Mesenchymal stem cell (in vitro differentiated cells and primary cell): ENCODE measurements at regions not wholly inside any gene's neighbourhood (a gene's known extent, or its start where the extent isn't known, plus 50 kb on each side); places are given as distances from the start of the nearest gene placed in this dataset.

ENCODE experiments used
- DNase-seq: peaks from one replicate; pipeline ENCODE4 v3.0.0-alpha.2; 2013
- H2AFZ ChIP-seq: one replicate; pipeline ENCODE4 v1.6.1; 2013; ENCODE audit warnings: low read depth, mild to moderate bottlenecking, control low read depth, inconsistent platforms, low read length, moderate library complexity
- H2AK5ac ChIP-seq: 2 replicates; pipeline ENCODE4 v1.6.1; 2013; ENCODE audit warnings: low read length, moderate library complexity, mild to moderate bottlenecking, inconsistent platforms; ENCODE audit not compliant: severe bottlenecking
- H2BK120ac ChIP-seq: one replicate; pipeline ENCODE4 v1.6.1; 2013; ENCODE audit warnings: low read depth, mild to moderate bottlenecking, inconsistent platforms, low read length, moderate library complexity
- H2BK12ac ChIP-seq, 2 experiments: one replicate each; pipeline ENCODE4 v1.6.1; 2013; ENCODE audit warnings: inconsistent platforms in 2 of 2, low read length in 2 of 2, mild to moderate bottlenecking in 2 of 2, moderate library complexity in 2 of 2, control low read depth in 1 of 2
- H2BK15ac ChIP-seq: one replicate; pipeline ENCODE4 v1.6.1; 2013; ENCODE audit warnings: mild to moderate bottlenecking, low read depth, inconsistent platforms; ENCODE audit not compliant: poor library complexity, severe bottlenecking
- H2BK5ac ChIP-seq: 2 replicates; pipeline ENCODE4 v1.6.1; 2013; ENCODE audit warnings: low read depth, mild to moderate bottlenecking, low read length, control low read depth, inconsistent platforms; ENCODE audit not compliant: poor library complexity, severe bottlenecking
- H3K14ac ChIP-seq, 2 experiments: one replicate each; pipeline ENCODE4 v1.6.1; 2013; ENCODE audit warnings: inconsistent platforms in 2 of 2, low read length in 2 of 2, control low read depth in 1 of 2, mild to moderate bottlenecking in 1 of 2, moderate library complexity in 1 of 2
- H3K18ac ChIP-seq, 2 experiments: one replicate each; pipeline ENCODE4 v1.6.1; 2013; ENCODE audit warnings: inconsistent platforms in 2 of 2, low read length in 2 of 2, control low read depth in 1 of 2, low read depth in 1 of 2, mild to moderate bottlenecking in 1 of 2
- H3K23ac ChIP-seq, 2 experiments: one replicate each; pipeline ENCODE4 v1.6.1; 2013; ENCODE audit warnings: inconsistent platforms in 2 of 2, low read length in 2 of 2, mild to moderate bottlenecking in 2 of 2, moderate library complexity in 2 of 2, control low read depth in 1 of 2
- H3K27ac ChIP-seq: 2 replicates; pipeline ENCODE4 v1.5.1; 2013; ENCODE audit warnings: mild to moderate bottlenecking, moderate library complexity, low read length, control low read depth, inconsistent platforms; ENCODE audit not compliant: poor library complexity, severe bottlenecking
- H3K27me3 ChIP-seq, 2 experiments: 2 replicates each; pipeline versions ENCODE4 v1.6.1 to v1.7.0; 2013; ENCODE audit warnings: low read length in 2 of 2, mild to moderate bottlenecking in 2 of 2, moderate library complexity in 2 of 2, control low read depth in 1 of 2, inconsistent platforms in 1 of 2; ENCODE audit not compliant: control insufficient read depth in 1 of 2, insufficient read depth in 1 of 2
- H3K36me3 ChIP-seq, 2 experiments: 2 replicates each; pipeline versions ENCODE4 v1.6.1 to v1.7.0; 2013; ENCODE audit warnings: low read length in 2 of 2, control low read depth in 1 of 2, inconsistent platforms in 1 of 2, low read depth in 1 of 2, mild to moderate bottlenecking in 1 of 2; ENCODE audit not compliant: insufficient read depth in 2 of 2, control insufficient read depth in 1 of 2
- H3K4ac ChIP-seq, 2 experiments: one replicate each; pipeline ENCODE4 v1.6.1; 2013; ENCODE audit warnings: inconsistent platforms in 2 of 2, low read length in 2 of 2, mild to moderate bottlenecking in 2 of 2, moderate library complexity in 2 of 2, control low read depth in 1 of 2, low read depth in 1 of 2
- H3K4me1 ChIP-seq: 2 replicates; pipeline ENCODE4 v1.6.1; 2013; ENCODE audit warnings: low read depth, low read length, control low read depth; ENCODE audit not compliant: control insufficient read depth, insufficient read depth
- H3K4me2 ChIP-seq: 2 replicates; pipeline ENCODE4 v1.6.1; 2013; ENCODE audit warnings: low read length, mild to moderate bottlenecking, inconsistent platforms; ENCODE audit not compliant: poor library complexity, severe bottlenecking
- H3K4me3 ChIP-seq, 2 experiments: 2 replicates each; pipeline versions ENCODE4 v1.5.1 to v1.7.0; 2013; ENCODE audit warnings: low read length in 2 of 2, mild to moderate bottlenecking in 2 of 2, control low read depth in 1 of 2, low read depth in 1 of 2; ENCODE audit not compliant: insufficient read depth in 1 of 2
- H3K79me1 ChIP-seq: replicated peaks from 2 replicates; pipeline ENCODE4 v1.6.1; 2013; ENCODE audit warnings: mild to moderate bottlenecking, control low read depth, low read length, inconsistent platforms; ENCODE audit not compliant: poor library complexity, severe bottlenecking
- H3K9ac ChIP-seq: 2 replicates; pipeline ENCODE4 v1.7.0; 2013; ENCODE audit warnings: mild to moderate bottlenecking, low read length, moderate library complexity
- H3K9me3 ChIP-seq: 2 replicates; pipeline ENCODE4 v1.7.0; 2013; ENCODE audit warnings: mild to moderate bottlenecking, low read length; ENCODE audit not compliant: control insufficient read depth
- H4K8ac ChIP-seq: one replicate; pipeline ENCODE4 v1.6.1; 2013; ENCODE audit warnings: inconsistent platforms, mild to moderate bottlenecking, low read length, moderate library complexity
- H4K91ac ChIP-seq: one replicate; pipeline ENCODE4 v1.6.1; 2013; ENCODE audit warnings: mild to moderate bottlenecking, low read length, inconsistent platforms
- WGBS: methylation state at CpG from one replicate; pipeline ENCODE4 v1.1.7; 2013; ENCODE audit warnings: mixed read lengths; 5-methylcytosine and 5-hydroxymethylcytosine counted together

GRCh38 chr5:116939641-116940040 is 365.0 kb upstream of the SEMA6A start:
- H3K4me3 ChIP-seq = no peak overlapping the region
- H4K8ac ChIP-seq = no peak overlapping the region
- H3K27ac ChIP-seq = no peak overlapping the region
- H3K9ac ChIP-seq = no peak overlapping the region
- no peak overlapping the region for H3K23ac ChIP-seq
- no peaks in the 10 kb centered on the region for H3K4me1 ChIP-seq
- H3K4me2 ChIP-seq = no peak overlapping the region
- H3K36me3 ChIP-seq = no peaks in the 10 kb centered on the region
- no peak overlapping the region for H4K91ac ChIP-seq
- no peak overlapping the region for H2BK12ac ChIP-seq
- no peak overlapping the region for H2AK5ac ChIP-seq
- H3K18ac ChIP-seq = peak overlapping the region in 1 of 2 experiments; percentile 21
- no peak overlapping the region for H2BK5ac ChIP-seq
- DNase-seq = no peak
- no peak overlapping the region for H3K4ac ChIP-seq
- H3K14ac ChIP-seq = no peak overlapping the region
- no peak overlapping the region for H2BK15ac ChIP-seq
- no peak overlapping the region for H2AFZ ChIP-seq
- H3K79me1 ChIP-seq = no peaks in the 10 kb centered on the region
- WGBS = 47% methylated on average over 7 of the region's 7 CpGs
- H2BK120ac ChIP-seq = no peak overlapping the region
- no peaks in the 10 kb centered on the region for H3K27me3 ChIP-seq
- no peaks in the 10 kb centered on the region for H3K9me3 ChIP-seq

GRCh38 chr5:116938488-116938887 is 363.9 kb upstream of the SEMA6A start:
- no peaks in the 10 kb centered on the region for H3K27me3 ChIP-seq
- no peaks in the 10 kb centered on the region for H3K4me1 ChIP-seq
- no peak overlapping the region for H2BK12ac ChIP-seq
- H3K4me2 ChIP-seq = no peak overlapping the region
- no peak overlapping the region for H3K4me3 ChIP-seq
- H2BK15ac ChIP-seq = no peak overlapping the region
- no peak overlapping the region for H3K27ac ChIP-seq
- no peak overlapping the region for H3K14ac ChIP-seq
- no peak overlapping the region for H4K8ac ChIP-seq
- H2BK5ac ChIP-seq = no peak overlapping the region
- peak; percentile 19 for DNase-seq
- no peak overlapping the region for H3K23ac ChIP-seq
- no peak overlapping the region for H3K4ac ChIP-seq
- no peak overlapping the region for H2BK120ac ChIP-seq
- no peaks in the 10 kb centered on the region for H3K9me3 ChIP-seq
- H4K91ac ChIP-seq = no peak overlapping the region
- no peak overlapping the region for H2AK5ac ChIP-seq
- H3K18ac ChIP-seq = no peak overlapping the region
- H3K36me3 ChIP-seq = no peaks in the 10 kb centered on the region
- no peaks in the 10 kb centered on the region for H3K79me1 ChIP-seq
- WGBS = 0% methylated on average over 1 of the region's 1 CpG
- H2AFZ ChIP-seq = no peak overlapping the region
- no peak overlapping the region for H3K9ac ChIP-seq

GRCh38 chr5:116935561-116936162 is 361.0 kb upstream of the SEMA6A start:
- Histone ChIP-seq H3K27me3 (no peaks in the 10 kb centered on the region), H3K27ac (no peak overlapping the region), H2BK120ac (no peak overlapping the region), H2AK5ac (no peak overlapping the region), H3K23ac (no peak overlapping the region), H2BK15ac (no peak overlapping the region), H3K4ac (no peak overlapping the region), H3K36me3 (no peaks in the 10 kb centered on the region), H3K18ac (no peak overlapping the region), H4K91ac (no peak overlapping the region), H2AFZ (no peak overlapping the region), H3K9ac (no peak overlapping the region), H3K9me3 (no peaks in the 10 kb centered on the region), H3K14ac (no peak overlapping the region), H3K4me3 (no peak overlapping the region), H2BK12ac (no peak overlapping the region), H3K79me1 (no peaks in the 10 kb centered on the region), H3K4me2 (no peak overlapping the region), H2BK5ac (no peak overlapping the region), H4K8ac (no peak overlapping the region), H3K4me1 (no peaks in the 10 kb centered on the region)
- no peak for DNase-seq
- 75% methylated on average over 2 of the region's 2 CpGs for WGBS

GRCh38 chr5:116930616-116931015 is 356.0 kb upstream of the SEMA6A start:
- Histone ChIP-seq H3K36me3 (no peaks in the 10 kb centered on the region), H2BK15ac (no peak overlapping the region), H3K18ac (no peak overlapping the region), H3K9me3 (no peaks in the 10 kb centered on the region), H3K27me3 (no peaks in the 10 kb centered on the region), H4K91ac (no peak overlapping the region), H3K4me1 (no peaks in the 10 kb centered on the region), H3K4ac (no peak overlapping the region), H3K14ac (no peak overlapping the region), H2AK5ac (no peak overlapping the region), H3K4me3 (no peak overlapping the region), H4K8ac (no peak overlapping the region), H3K79me1 (no peaks in the 10 kb centered on the region), H2BK120ac (no peak overlapping the region), H3K23ac (no peak overlapping the region), H3K27ac (no peak overlapping the region), H2BK5ac (no peak overlapping the region), H2BK12ac (no peak overlapping the region), H3K9ac (no peak overlapping the region), H2AFZ (no peak overlapping the region), H3K4me2 (no peak overlapping the region)
- 93% methylated on average over 1 of the region's 1 CpG for WGBS
- no peak for DNase-seq
